Activated CD4-positive, alpha-beta T cell treated with anti-CD3 and anti-CD28 coated beads, Interleukin-2, amount 50 U/mL, for 24 hours (primary cell): ENCODE measurements at regions not wholly inside any gene's neighbourhood (a gene's known extent, or its start where the extent isn't known, plus 50 kb on each side); places are given as distances from the start of the nearest gene placed in this dataset.

ENCODE experiments used
- DNase-seq, 2 donors: peaks; one replicate each; pipeline ENCODE4 v3.0.0-alpha.2; 2020; ENCODE audit warnings: low read depth in 1 of 2, low spot score in 1 of 2

- DNase-seq: no peak
Observed at GRCh38 chr3:30542897-30543296, 63.5 kb upstream of the TGFBR2 start.

- DNase-seq: no peak
Observed at GRCh38 chr3:30544812-30545211, 61.6 kb upstream of the TGFBR2 start.

GRCh38 chr3:30546934-30547333 lies 59.5 kb upstream of the TGFBR2 start:
- no peak for DNase-seq

- DNase-seq: no peak
Observed at GRCh38 chr3:30547716-30548115, 58.7 kb upstream of the TGFBR2 start.

- no peak for DNase-seq
Observed at GRCh38 chr3:30548600-30548999, 57.8 kb upstream of the TGFBR2 start.

GRCh38 chr3:30549600-30549999 lies 56.8 kb upstream of the TGFBR2 start:
- no peak for DNase-seq

- DNase-seq: no peak
Observed at GRCh38 chr3:30550246-30550645, 56.2 kb upstream of the TGFBR2 start.

GRCh38 chr3:30551266-30551665 lies 55.1 kb upstream of the TGFBR2 start:
- no peak for DNase-seq

GRCh38 chr3:30551927-30552326 lies 54.5 kb upstream of the TGFBR2 start:
- DNase-seq: no peak

GRCh38 chr3:30553641-30554316 lies 52.6 kb upstream of the TGFBR2 start:
- DNase-seq: no peak

GRCh38 chr3:30554317-30554690 lies 52.1 kb upstream of the TGFBR2 start:
- DNase-seq: no peak

- DNase-seq: no peak
Observed at GRCh38 chr3:30555968-30556367, 50.4 kb upstream of the TGFBR2 start.
